22Rv1 (cell line): ENCODE measurements at regions not wholly inside any gene's neighbourhood (a gene's known extent, or its start where the extent isn't known, plus 50 kb on each side); places are given as distances from the start of the nearest gene placed in this dataset.
"Not testable (repeated sequence)": the region's sequence is repeated elsewhere in the genome, so short reads cannot be mapped to it uniquely, and the experiment has no call there.

ENCODE experiments used
- H3K27ac ChIP-seq: fragments of 450-650 bp; 2 replicates; pipeline ENCODE4 v1.5.1; 2017
- ZFX ChIP-seq: fragments of 450-650 bp; IDR thresholded peaks from 2 replicates; pipeline ENCODE4 v1.6.1; 2017; ENCODE audit warnings: antibody characterized with exemption, borderline replicate concordance
- TF ChIP-seq, protein P1 (sequence below): fragments of 450-650 bp; IDR thresholded peaks from 2 replicates; pipeline ENCODE4 v1.5.1; 2017; ENCODE audit warnings: mild to moderate bottlenecking

GRCh38 chr2:132009874-132010521 lies 151.8 kb downstream of the ANKRD30BL start:
- TF ChIP-seq, protein P1, sequence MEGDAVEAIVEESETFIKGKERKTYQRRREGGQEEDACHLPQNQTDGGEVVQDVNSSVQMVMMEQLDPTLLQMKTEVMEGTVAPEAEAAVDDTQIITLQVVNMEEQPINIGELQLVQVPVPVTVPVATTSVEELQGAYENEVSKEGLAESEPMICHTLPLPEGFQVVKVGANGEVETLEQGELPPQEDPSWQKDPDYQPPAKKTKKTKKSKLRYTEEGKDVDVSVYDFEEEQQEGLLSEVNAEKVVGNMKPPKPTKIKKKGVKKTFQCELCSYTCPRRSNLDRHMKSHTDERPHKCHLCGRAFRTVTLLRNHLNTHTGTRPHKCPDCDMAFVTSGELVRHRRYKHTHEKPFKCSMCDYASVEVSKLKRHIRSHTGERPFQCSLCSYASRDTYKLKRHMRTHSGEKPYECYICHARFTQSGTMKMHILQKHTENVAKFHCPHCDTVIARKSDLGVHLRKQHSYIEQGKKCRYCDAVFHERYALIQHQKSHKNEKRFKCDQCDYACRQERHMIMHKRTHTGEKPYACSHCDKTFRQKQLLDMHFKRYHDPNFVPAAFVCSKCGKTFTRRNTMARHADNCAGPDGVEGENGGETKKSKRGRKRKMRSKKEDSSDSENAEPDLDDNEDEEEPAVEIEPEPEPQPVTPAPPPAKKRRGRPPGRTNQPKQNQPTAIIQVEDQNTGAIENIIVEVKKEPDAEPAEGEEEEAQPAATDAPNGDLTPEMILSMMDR: no peak
- no peak for TF ChIP-seq ZFX
- H3K27ac ChIP-seq: no peak overlapping the region

DNA sequence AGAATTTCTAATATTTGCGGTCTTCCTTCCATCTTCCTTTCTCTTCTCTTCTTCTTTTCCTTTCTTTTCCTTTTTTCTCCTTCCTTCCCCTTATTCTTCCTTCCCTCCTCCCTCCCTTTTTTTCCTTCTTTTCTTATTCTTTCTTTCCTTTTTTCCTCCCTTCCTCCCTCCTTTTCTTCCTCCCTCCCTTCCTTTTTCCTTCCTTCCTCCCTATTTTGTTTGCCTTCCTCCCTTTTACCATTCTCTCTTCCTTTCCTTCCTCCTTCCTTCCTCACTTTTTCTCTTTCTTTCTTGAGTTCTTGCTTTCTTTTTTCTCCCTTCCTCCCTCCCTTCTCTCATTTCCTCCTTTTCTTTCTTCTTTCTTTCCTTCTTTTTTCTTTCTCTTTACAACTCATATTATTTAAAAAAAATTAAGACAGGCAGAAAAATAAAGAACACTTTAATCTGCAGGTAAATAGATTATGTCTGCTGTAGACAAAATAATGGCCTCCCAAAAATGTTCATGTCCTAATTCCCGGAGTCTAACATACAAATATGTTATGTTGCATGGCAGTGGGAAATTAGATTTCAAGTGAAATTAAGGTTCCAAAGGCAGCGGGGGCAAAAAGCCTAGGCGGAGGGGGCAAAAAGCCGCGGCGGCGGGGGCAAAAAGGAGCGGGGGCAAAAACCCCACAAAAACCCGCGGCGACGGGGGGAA lies 152.4 kb downstream of the ANKRD30BL start:
- TF ChIP-seq, protein P1: no peak
- H3K27ac ChIP-seq: no peak overlapping the region

GRCh38 chr2:131990751-131991150 lies 171.0 kb downstream of the ANKRD30BL start:
- not testable (repeated sequence) for H3K27ac ChIP-seq

- not testable (repeated sequence) for H3K27ac ChIP-seq
Measured at GRCh38 chr2:131966671-131967070, 195.1 kb downstream of the ANKRD30BL start.

GRCh38 chr2:131966256-131966655 lies 195.5 kb downstream of the ANKRD30BL start:
- TF ChIP-seq, protein P1: no peak
- no peak for TF ChIP-seq ZFX
- H3K27ac ChIP-seq: no peak overlapping the region

GRCh38 chr2:131958019-131958609 lies 203.6 kb downstream of the ANKRD30BL start:
- not testable (repeated sequence) for H3K27ac ChIP-seq

- not testable (repeated sequence) for H3K27ac ChIP-seq
Measured at GRCh38 chr2:131948641-131949040, 213.1 kb downstream of the ANKRD30BL start.

DNA sequence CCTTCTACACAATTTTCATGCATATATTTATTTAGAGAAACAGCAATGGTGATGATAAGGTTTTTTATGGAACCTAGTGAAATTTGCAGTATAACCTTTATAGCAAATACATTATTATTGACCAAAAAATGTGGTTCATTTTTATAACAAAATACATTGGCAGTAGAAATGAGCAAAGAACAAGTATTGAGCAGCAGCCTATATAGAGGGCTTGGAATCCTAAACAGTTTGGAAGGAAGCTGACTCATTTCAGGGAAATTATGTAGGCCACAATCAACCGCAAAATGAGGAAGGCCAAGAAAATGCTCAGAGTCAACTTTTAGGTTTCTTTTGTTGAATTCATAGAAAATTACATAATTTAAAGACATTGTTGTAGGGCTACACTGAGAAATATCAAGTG lies 238.5 kb downstream of the ANKRD30BL start:
- not testable (repeated sequence) for H3K27ac ChIP-seq

DNA sequence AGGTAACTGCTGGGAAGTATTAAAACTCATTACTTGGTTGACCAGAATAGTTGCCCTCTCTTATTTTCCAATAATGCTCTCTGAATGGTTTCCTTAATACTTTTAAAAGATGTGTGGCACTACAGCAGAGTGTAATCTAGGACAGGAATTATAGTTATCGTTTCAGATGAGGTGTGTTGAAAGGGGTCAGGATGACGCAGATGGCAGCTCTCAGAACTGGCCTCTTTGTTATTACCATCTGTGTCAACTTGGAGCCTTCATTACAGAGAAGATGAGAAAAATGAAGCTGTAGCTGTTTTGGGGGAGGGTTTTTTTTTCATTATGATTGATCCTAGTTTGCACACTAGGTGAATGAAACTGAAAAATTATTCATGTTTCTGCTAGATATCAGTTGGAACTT lies 238.9 kb downstream of the ANKRD30BL start:
- H3K27ac ChIP-seq: not testable (repeated sequence)
